ENCODE measurements at regions not wholly inside any gene's neighbourhood (a gene's known extent, or its start where the extent isn't known, plus 50 kb on each side); places are given as distances from the start of the nearest gene placed in this dataset.
A peak's percentile ranks its signal among the peaks of the same experiment; 100 is the strongest.
"Not testable (repeated sequence)": the region's sequence is repeated elsewhere in the genome, so short reads cannot be mapped to it uniquely, and the experiment has no call there.

DNA sequence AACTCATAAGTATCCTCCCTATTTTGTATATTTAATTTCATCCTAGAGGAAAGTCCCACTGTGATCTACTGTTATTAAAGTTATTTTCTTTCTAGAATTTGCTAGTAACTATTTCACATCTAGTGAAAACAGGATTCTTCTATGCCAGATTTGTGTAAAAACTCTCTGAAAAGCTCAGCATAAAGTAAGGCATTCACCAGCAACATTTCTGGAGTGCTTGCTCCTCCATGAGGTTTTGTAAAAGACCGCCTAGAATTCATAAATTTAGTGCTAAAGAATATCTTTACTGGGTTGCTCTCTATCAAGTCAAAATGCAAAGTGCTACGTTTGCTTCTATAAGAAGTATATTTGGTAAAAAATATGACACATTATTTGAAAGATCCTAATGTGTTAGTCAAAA, 173.5 kb upstream of the IRAK1BP1 start:
- Histone ChIP-seq H3K4me3 (no peak overlapping the region), H3K27ac (no peak overlapping the region), H3K36me3 (no peaks in the 10 kb centered on the region), H3K4me1 (no peaks in the 10 kb centered on the region), H3K9me3 (peaks cover 0 to 5% of the 10 kb centered on the region in 2 donors), H3K27me3 (no peaks in the 10 kb centered on the region)
- ATAC-seq (no peak), DNase-seq (no peak)
- intact Hi-C loops (cut with DNase I), result no loop called here
- TF ChIP-seq, protein P1, sequence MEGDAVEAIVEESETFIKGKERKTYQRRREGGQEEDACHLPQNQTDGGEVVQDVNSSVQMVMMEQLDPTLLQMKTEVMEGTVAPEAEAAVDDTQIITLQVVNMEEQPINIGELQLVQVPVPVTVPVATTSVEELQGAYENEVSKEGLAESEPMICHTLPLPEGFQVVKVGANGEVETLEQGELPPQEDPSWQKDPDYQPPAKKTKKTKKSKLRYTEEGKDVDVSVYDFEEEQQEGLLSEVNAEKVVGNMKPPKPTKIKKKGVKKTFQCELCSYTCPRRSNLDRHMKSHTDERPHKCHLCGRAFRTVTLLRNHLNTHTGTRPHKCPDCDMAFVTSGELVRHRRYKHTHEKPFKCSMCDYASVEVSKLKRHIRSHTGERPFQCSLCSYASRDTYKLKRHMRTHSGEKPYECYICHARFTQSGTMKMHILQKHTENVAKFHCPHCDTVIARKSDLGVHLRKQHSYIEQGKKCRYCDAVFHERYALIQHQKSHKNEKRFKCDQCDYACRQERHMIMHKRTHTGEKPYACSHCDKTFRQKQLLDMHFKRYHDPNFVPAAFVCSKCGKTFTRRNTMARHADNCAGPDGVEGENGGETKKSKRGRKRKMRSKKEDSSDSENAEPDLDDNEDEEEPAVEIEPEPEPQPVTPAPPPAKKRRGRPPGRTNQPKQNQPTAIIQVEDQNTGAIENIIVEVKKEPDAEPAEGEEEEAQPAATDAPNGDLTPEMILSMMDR (IDR thresholded peaks at IDR 0.05), result no peak

DNA sequence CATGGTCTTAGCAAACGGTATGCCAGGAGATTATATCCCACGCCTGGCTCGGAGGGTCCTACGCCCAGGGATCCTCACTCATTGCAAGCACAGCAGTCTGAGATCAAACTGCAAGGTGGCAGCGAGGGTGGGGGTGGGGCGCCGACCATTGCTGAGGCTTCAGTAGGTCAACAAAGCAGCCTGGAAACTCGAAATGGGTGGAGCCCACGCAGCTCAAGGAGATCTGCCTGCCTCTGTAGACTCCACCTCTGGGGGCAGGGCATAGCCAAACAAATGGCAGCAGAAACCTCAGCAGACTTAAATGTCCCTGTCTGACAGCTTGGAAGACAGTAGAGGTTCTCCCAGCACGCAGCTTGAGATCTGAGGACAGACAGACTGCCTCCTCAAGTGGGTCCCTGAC, 172.7 kb upstream of the IRAK1BP1 start:
- H3K4me1 ChIP-seq; H3K4me3 ChIP-seq; ATAC-seq; intact Hi-C loops (cut with DNase I); H3K27ac ChIP-seq; H3K36me3 ChIP-seq; H3K9me3 ChIP-seq; H3K27me3 ChIP-seq: not testable (repeated sequence)
- peak in 1 of 4 donors; percentile 33 for DNase-seq

DNA sequence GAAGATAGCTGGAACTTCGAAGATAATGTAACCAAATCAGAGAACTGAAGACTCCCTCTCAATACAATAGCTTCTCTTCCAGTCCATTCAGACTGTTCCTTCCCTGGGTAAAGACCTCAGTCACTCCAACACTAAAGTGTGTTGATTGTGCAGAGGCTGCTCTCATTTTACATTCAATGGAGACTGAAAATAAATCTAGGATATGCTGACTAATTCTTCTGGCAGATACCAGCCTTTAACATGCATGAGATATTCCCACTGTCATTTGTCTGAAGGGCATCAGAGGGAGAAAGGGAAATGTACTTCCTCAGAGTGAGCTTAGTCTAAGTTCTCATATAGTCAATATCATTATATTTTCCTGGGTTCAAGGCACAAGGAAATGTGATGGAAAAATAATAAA, 166.4 kb upstream of the IRAK1BP1 start:
- H3K27ac ChIP-seq, result no peak overlapping the region
- no peak overlapping the region for H3K4me3 ChIP-seq
- H3K4me1 ChIP-seq, result no peaks in the 10 kb centered on the region
- H3K36me3 ChIP-seq, result no peaks in the 10 kb centered on the region
- no peaks in the 10 kb centered on the region for H3K27me3 ChIP-seq
- intact Hi-C loops (cut with DNase I), result no loop called here
- ATAC-seq, result no peak
- no peak for DNase-seq
- TF ChIP-seq, protein P1 (IDR thresholded peaks at IDR 0.05), result no peak
- no peaks in the 10 kb centered on the region for H3K9me3 ChIP-seq

DNA sequence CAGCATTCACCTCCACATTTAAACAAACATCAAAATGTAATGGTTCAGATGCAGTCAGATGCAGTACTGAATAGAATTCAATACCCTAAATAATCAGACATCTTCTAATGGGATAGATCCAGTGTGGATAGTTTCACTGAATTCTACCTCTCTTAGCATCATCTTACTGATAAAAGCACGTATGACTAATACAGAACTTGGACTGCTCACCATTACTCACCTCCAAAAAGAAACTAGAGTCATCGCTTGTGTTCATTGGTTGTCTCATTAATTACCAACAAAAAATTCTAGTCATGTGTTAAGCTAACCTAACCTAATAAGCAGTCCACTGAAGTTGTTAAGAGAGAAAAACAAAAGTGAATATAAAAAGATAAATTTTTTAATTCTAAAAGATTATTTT, 165.9 kb upstream of the IRAK1BP1 start:
- no peak overlapping the region for H3K4me3 ChIP-seq
- intact Hi-C loops (cut with DNase I), result no loop called here
- ATAC-seq, result no peak
- DNase-seq, result no peak
- H3K36me3 ChIP-seq, result no peaks in the 10 kb centered on the region
- no peaks in the 10 kb centered on the region for H3K4me1 ChIP-seq
- H3K27ac ChIP-seq, result no peak overlapping the region
- H3K9me3 ChIP-seq, result no peaks in the 10 kb centered on the region
- H3K27me3 ChIP-seq, result no peaks in the 10 kb centered on the region
- TF ChIP-seq, protein P1 (IDR thresholded peaks at IDR 0.05), result no peak

DNA sequence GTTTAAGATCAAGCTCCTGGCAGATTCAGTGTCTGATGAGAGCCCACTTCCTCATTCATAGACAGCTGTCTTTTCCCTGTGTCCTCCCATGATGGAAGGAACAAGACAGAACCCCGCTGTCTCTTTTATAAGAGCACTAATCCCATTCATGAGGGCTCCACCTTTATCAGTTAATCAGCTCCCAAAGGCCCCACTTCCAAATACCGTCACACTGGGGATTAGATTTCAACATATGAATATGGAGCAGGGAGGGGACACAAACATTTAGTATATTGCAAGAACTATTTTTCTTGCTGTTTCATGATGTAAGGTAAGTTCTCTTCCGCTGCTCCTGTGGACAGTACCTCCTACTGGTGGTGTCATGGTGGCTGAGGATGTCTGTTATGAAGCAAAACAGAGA, 158.3 kb upstream of the IRAK1BP1 start:
- TF ChIP-seq, protein P1 (IDR thresholded peaks at IDR 0.05), result no peak
- intact Hi-C loops (cut with DNase I), result no loop called here
- Histone ChIP-seq H3K36me3 (no peaks in the 10 kb centered on the region), H3K27me3 (no peaks in the 10 kb centered on the region), H3K4me1 (no peaks in the 10 kb centered on the region), H3K27ac (no peak overlapping the region), H3K4me3 (no peak overlapping the region), H3K9me3 (no peaks in the 10 kb centered on the region)
- DNase-seq, result no peak
- no peak for ATAC-seq

DNA sequence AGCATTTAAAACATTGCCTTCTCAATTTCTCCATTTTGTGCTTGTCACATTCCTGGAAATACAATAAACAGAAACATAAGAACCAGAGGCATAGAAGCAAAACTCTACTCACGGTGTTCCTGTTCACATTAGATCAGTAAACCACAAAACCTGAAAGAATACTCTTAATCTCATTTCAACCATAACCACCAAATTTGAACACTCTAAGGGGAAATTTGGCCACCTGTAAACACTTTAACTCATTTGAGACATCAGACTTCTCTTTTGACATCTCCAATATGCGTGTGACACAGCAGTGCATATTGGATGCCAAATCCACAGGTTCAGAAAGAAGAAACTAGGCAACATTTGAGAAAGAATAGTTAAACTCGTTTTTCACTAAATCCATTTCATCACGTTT, 153.8 kb upstream of the IRAK1BP1 start:
- Histone ChIP-seq H3K27ac (no peak overlapping the region), H3K4me1 (no peaks in the 10 kb centered on the region), H3K27me3 (no peaks in the 10 kb centered on the region), H3K36me3 (no peaks in the 10 kb centered on the region), H3K9me3 (no peaks in the 10 kb centered on the region), H3K4me3 (no peak overlapping the region)
- TF ChIP-seq, protein P1 (IDR thresholded peaks at IDR 0.05), result no peak
- intact Hi-C loops (cut with DNase I), result no loop called here
- DNase-seq, result no peak
- ATAC-seq, result no peak

All from left lung (tissue), 4 donors.